SIG-M5 treated with dmso at 0.1 percent for 504 hours (cell line): ENCODE measurements at regions not wholly inside any gene's neighbourhood (a gene's known extent, or its start where the extent isn't known, plus 50 kb on each side); places are given as distances from the start of the nearest gene placed in this dataset.
"Not testable (repeated sequence)": the region's sequence is repeated elsewhere in the genome, so short reads cannot be mapped to it uniquely, and the experiment has no call there.

Experiments
- DNase-seq: peaks from one replicate; lab custom pipeline; 2025; ENCODE audit not compliant: unreplicated experiment; lab: John Stamatoyannopoulos, UW

GRCh38 chr6:113672491-113673149 lies 184.5 kb upstream of the MARCKS start:
- DNase-seq, result no peak

DNA sequence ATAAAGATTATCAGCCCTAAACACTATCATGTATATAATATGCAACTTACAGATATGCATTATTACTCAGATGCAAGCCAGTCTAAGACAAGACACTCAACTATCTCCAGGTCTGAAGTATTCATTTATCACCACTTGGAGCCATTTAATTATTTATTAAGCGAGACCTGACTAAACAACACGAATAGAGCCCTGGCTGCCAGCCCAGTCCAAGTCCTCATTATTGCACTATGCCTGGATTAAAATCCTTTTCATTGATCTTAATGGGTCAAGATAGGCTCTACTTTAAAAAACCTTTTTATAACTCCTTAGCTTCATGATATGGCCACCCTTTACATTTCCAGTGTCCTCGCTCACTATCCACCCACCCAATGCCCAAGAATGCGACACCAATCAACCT lies 183.1 kb upstream of the MARCKS start:
- no peak for DNase-seq

- no peak for DNase-seq
Measured at GRCh38 chr6:113676057-113676456, 181.1 kb upstream of the MARCKS start.

GRCh38 chr6:113676968-113677367 lies 180.2 kb upstream of the MARCKS start:
- no peak for DNase-seq

DNA sequence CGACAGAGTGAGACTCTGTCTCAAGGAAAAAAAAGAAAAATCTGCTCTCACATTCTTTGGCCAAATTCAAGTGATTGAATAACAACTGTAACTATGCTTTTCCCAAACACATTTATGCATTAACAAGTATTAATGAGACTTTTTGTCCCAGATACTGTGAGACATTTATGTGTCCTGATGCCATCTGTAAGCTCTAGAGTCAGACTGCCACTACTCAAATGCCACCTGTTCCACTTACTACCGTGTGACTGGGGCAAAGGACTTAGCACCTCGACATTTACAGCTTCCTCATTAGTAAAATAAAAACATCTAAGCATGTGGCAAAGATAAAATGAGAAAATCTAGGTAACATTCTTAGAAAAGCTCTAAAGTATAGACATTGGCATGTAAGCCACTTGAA lies 178.1 kb upstream of the MARCKS start:
- no peak for DNase-seq

GRCh38 chr6:113680301-113680700 lies 176.8 kb upstream of the MARCKS start:
- DNase-seq, result no peak

DNA sequence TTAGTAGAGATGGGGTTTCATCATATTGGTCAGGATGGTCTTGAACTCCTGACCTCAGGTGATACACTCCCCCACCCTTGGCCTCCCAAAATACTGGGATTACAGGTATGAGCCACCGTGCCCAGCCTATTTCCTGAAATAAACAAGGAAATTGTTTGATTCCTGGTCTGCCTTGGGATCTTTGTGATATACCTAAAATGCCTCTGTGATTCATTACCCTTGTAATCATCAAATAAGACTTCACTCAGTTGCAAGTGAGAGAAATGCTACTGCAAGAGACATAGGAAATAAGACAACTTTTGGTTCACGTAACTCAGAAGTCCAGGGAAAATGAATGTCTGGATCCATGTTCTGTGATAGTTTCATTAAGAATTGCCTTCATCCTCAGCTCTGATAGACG lies 173.2 kb upstream of the MARCKS start:
- no peak for DNase-seq

DNA sequence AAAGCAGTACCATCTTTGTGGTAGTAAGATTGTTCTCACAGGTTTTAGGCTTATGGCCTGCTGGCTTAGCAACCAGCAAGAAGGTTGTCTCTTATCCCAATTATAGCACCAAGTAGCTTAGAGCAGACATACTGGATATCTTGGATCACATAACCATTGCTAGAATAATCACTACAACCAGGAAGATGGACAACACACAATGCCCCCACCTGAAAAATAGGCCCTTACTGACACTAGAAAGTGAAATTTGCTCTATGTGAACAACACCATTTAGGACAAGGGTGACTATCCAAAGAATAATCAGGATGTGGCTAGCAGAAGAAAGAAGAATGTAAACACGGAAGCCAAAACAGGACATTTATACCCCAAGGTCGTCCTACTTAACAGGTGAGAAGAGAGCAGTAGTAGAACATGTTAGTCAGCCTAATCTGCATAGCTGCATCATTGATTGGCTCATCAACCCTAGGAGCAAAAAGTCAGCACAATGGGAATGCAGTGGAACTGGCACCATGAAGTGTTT lies 172.7 kb upstream of the MARCKS start:
- no peak for DNase-seq

DNA sequence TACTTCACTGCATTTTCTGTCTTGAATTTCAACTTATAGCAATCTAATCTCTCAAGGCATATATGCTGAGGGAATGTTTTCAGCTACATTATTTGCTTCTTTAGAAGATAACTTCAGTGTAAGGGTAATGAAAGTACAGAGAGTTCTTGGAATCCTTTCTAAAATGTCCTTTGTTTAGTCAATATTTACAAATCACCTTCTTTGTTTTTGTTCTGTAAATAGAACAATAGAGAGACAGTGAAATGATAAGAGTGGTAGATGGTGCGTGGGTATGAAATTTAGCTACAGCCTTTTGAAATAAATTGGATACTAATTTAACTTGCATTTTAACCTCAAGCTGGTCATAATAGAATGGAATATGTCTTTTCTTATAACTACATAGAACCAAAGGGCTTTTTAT lies 171.1 kb upstream of the MARCKS start:
- DNase-seq, result no peak

GRCh38 chr6:113689620-113690019 lies 167.5 kb upstream of the MARCKS start:
- DNase-seq, result not testable (repeated sequence)

- peak; percentile 31 for DNase-seq
Measured at GRCh38 chr6:113690281-113691259, 166.6 kb upstream of the MARCKS start.

DNA sequence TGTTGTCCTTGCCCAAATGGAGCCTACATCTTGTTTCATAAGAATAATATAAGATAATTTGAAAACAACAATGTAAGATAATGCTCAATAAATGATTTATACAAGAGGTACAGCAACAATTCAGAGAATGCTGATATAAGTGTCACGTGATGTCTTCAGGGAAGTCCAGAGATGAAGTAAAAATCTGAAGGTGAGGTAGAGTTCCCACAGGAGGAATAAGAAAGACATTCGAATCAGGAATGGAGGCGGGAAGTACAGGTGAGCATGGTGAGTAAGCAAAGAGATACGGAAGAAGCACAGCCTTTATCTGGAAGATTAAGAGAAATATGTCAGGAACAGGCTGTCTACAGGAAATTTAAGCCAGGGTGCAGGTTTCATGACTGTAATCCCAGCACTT lies 165.9 kb upstream of the MARCKS start:
- DNase-seq, result no peak

GRCh38 chr6:113693851-113694250 lies 163.3 kb upstream of the MARCKS start:
- DNase-seq, result no peak

DNA sequence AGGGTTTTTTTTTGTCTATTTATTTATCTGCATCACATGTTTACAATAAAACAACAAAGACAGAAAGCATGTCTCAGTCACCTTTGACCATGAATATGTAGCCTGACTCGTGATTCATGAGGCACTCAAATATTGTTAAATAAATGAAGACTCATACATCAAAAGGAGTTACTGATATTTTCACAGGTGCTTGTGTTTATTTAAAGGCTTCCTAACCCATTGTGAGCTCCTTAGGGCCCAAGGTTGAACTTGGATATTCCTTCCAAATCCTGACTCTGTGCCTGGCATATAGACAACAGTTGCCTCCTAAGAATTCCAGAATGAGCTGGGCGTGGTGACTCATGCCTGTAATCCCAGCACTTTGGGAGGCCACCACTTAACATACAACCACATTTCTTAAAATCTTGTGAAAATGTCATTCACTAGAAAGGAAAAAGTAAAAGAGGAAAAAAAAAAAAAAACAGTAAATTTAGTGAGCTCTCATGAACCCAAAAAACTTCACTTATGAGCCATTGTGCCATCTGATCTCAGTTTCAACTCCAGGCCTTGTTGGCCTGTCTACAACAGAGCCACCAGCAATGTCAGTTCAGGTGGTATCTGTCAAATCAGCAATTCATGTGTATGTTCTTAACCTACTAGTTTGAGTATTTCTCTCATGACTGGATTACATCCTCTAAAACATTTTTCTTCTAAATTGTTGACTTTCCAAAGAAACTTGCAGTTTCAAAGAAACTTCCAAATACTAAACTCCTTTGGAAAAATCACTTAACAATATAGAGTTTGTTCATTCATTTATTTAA lies 162.7 kb upstream of the MARCKS start:
- no peak for DNase-seq

GRCh38 chr6:113695516-113695915 lies 161.6 kb upstream of the MARCKS start:
- peak; percentile 89 for DNase-seq

DNA sequence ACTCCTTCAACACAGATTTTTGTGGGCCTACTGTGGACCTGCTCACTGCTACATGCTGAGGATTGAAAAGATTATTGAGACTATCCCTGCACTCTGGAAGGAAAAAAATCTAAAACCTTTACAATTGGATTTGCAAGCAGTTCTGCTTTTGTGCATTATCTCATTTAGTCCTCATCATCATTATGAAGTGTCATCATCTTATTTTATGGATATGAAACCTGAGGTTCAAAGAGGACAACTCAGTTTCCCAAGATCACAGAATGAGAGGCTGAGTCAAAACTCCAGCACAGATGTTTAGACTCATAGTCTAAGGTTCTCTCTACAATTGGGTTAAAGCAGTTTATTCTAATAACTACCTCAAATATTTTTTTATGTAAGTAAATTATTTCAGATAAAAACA lies 160.2 kb upstream of the MARCKS start:
- peak; percentile 83 for DNase-seq

GRCh38 chr6:113697632-113698410 lies 159.3 kb upstream of the MARCKS start:
- peak; percentile 79 for DNase-seq

DNA sequence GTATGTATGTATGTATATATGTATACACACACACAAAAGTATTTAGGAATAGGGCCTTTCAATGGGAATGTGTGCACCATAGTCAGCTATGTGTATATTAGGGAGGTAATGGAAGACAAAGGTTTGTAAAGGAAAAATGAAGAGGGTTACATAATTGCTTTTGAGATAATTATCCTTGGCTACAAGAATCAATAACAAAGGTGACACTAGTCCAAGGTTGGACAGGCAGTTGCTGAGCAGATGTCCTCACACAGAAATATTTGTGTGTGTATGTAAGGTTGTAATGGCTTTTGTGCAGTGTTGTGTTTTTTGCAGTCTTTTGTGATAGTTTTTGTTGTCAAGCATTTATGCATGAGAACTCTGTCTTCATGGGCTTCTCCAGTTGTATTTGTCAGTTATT lies 157.9 kb upstream of the MARCKS start:
- DNase-seq, result no peak

DNA sequence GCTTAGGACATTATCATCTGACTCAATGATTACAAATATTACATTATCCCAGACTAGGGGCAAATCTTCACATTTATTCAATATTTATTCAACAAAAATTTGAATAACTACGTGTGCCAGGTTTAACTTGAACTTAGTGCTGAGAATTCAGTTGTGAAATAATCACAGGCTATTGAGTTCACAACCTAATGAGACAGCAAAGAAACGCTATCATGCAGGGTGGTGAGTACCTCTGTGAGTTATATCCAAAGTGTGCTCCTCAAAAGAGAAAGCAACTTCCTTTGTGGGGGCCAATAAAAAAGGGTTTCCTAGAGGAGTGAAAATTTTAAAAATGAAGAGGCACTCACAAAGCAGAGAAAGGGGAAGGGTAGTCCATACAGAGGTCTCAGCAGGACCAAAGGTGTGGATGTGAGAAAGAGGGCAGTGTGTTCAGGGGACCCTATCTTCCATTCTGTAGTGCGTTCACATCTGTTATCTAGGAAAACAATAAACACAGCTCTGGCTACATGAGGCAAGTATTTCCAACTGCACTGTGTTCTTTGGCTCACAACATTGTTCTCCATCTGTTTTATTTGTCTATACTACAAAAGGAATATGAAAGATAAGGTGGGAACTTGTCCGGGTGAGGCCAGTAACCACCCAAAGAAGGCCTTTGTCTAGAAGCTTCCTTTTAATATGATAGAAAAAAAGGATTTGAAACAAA lies 155.4 kb upstream of the MARCKS start:
- DNase-seq, result no peak

DNA sequence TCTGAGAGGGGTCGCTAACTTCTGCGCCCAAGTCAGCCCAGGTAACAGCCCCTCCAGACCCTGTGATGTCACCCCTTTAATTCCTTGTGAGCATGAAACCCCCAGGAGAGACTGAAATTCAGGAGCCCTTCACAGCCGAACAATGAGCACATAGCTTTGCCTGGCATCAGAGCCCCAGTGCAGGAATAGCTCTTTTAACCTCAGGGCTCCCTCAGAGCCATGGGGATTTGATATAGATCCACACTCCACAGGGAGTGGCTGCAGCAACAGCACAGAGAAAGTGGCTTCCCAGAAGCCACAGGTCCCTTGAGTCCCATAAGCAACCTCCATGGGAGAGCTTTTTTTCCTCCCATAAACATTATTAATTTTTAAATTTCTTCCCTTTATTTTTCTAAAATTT lies 150.0 kb upstream of the MARCKS start:
- no peak for DNase-seq
